Neural cell (in vitro differentiated cells): ENCODE measurements at regions not wholly inside any gene's neighbourhood (a gene's known extent, or its start where the extent isn't known, plus 50 kb on each side); places are given as distances from the start of the nearest gene placed in this dataset.

Experiments used
- EP300 ChIP-seq: fragments of 450-650 bp; conservative IDR thresholded peaks from 2 replicates; pipeline ENCODE4 v1.6.1; 2014; ENCODE audit warnings: antibody characterized with exemption, mild to moderate bottlenecking, moderate library complexity; ENCODE audit not compliant: poor library complexity, severe bottlenecking
- EZH2 ChIP-seq: fragments of 200-600, 300-800 bp; shearing (Covaris generic), sonication (generic); IDR thresholded peaks from 2 replicates; pipeline ENCODE4 v1.6.1; 2014; ENCODE audit warnings: antibody characterized with exemption, low read length, borderline replicate concordance, mild to moderate bottlenecking; ENCODE audit not compliant: insufficient read depth, poor library complexity, severe bottlenecking
- POLR2AphosphoS5 ChIP-seq: IDR thresholded peaks from 2 replicates; pipeline ENCODE4 v1.6.1; 2012
- RAD21 ChIP-seq: fragments of 450-650 bp; conservative IDR thresholded peaks from 2 replicates; pipeline ENCODE4 v1.6.1; 2014; ENCODE audit warnings: antibody characterized with exemption, mild to moderate bottlenecking, moderate library complexity
- SMC3 ChIP-seq: fragments of 450-650 bp; conservative IDR thresholded peaks from 2 replicates; pipeline ENCODE4 v1.6.1; 2014; ENCODE audit warnings: antibody characterized with exemption, mild to moderate bottlenecking, moderate library complexity; ENCODE audit not compliant: poor library complexity
- TF ChIP-seq, protein P1 (sequence below): fragments of 450-650 bp; IDR thresholded peaks from 2 replicates; pipeline ENCODE4 v1.5.1; 2014; ENCODE audit warnings: antibody characterized with exemption, mild to moderate bottlenecking, moderate library complexity; ENCODE audit not compliant: poor library complexity, severe bottlenecking
- TF ChIP-seq, protein P2 (sequence below): IDR thresholded peaks from 2 replicates; pipeline ENCODE4 v1.6.1; 2012; ENCODE audit warnings: borderline replicate concordance

- no peak for TF ChIP-seq POLR2AphosphoS5
- TF ChIP-seq, protein P1, sequence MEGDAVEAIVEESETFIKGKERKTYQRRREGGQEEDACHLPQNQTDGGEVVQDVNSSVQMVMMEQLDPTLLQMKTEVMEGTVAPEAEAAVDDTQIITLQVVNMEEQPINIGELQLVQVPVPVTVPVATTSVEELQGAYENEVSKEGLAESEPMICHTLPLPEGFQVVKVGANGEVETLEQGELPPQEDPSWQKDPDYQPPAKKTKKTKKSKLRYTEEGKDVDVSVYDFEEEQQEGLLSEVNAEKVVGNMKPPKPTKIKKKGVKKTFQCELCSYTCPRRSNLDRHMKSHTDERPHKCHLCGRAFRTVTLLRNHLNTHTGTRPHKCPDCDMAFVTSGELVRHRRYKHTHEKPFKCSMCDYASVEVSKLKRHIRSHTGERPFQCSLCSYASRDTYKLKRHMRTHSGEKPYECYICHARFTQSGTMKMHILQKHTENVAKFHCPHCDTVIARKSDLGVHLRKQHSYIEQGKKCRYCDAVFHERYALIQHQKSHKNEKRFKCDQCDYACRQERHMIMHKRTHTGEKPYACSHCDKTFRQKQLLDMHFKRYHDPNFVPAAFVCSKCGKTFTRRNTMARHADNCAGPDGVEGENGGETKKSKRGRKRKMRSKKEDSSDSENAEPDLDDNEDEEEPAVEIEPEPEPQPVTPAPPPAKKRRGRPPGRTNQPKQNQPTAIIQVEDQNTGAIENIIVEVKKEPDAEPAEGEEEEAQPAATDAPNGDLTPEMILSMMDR, result no peak
- TF ChIP-seq EZH2, result no peak
- TF ChIP-seq, protein P2, sequence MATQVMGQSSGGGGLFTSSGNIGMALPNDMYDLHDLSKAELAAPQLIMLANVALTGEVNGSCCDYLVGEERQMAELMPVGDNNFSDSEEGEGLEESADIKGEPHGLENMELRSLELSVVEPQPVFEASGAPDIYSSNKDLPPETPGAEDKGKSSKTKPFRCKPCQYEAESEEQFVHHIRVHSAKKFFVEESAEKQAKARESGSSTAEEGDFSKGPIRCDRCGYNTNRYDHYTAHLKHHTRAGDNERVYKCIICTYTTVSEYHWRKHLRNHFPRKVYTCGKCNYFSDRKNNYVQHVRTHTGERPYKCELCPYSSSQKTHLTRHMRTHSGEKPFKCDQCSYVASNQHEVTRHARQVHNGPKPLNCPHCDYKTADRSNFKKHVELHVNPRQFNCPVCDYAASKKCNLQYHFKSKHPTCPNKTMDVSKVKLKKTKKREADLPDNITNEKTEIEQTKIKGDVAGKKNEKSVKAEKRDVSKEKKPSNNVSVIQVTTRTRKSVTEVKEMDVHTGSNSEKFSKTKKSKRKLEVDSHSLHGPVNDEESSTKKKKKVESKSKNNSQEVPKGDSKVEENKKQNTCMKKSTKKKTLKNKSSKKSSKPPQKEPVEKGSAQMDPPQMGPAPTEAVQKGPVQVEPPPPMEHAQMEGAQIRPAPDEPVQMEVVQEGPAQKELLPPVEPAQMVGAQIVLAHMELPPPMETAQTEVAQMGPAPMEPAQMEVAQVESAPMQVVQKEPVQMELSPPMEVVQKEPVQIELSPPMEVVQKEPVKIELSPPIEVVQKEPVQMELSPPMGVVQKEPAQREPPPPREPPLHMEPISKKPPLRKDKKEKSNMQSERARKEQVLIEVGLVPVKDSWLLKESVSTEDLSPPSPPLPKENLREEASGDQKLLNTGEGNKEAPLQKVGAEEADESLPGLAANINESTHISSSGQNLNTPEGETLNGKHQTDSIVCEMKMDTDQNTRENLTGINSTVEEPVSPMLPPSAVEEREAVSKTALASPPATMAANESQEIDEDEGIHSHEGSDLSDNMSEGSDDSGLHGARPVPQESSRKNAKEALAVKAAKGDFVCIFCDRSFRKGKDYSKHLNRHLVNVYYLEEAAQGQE, result no peak
- TF ChIP-seq SMC3, result no peak
- no peak for TF ChIP-seq EP300
- no peak for TF ChIP-seq RAD21
Measured at GRCh38 chr20:58584881-58585752, 66.0 kb upstream of the STX16 start.
